SK-N-SH treated with all-trans-retinoic acid at 6 μM for 48 hours (cell line): ENCODE measurements at regions not wholly inside any gene's neighbourhood (a gene's known extent, or its start where the extent isn't known, plus 50 kb on each side); places are given as distances from the start of the nearest gene placed in this dataset.

Experiments used
- ARNTL ChIP-seq: fragments of 450-650 bp; formaldehyde crosslinking; IDR thresholded peaks from 2 replicates; pipeline ENCODE4 v1.5.0; 2020; ENCODE audit warnings: low read depth, mild to moderate bottlenecking, moderate library complexity, borderline replicate concordance
- BACH2 ChIP-seq: fragments of 250-450 bp; sonication (Bioruptor Pico); IDR thresholded peaks from 2 replicates; pipeline ENCODE4 v1.9.0; 2021; ENCODE audit warnings: mild to moderate bottlenecking, borderline replicate concordance
- CREB5 ChIP-seq: fragments of 250-450 bp; sonication (Bioruptor Pico); IDR thresholded peaks from 2 replicates; pipeline ENCODE4 v1.5.1; 2020; ENCODE audit warnings: low read depth, mild to moderate bottlenecking, moderate library complexity
- CSDC2 ChIP-seq: fragments of 250-450 bp; sonication (Bioruptor Pico); IDR thresholded peaks from 2 replicates; pipeline ENCODE4 v1.5.0; 2020; ENCODE audit warnings: mild to moderate bottlenecking, moderate library complexity
- CSRNP3 ChIP-seq: fragments of 250-450 bp; sonication (Bioruptor Pico); IDR thresholded peaks from 2 replicates; pipeline ENCODE4 v1.5.1; 2021; ENCODE audit warnings: mild to moderate bottlenecking, moderate library complexity
- ESRRG ChIP-seq: fragments of 250-450 bp; sonication (Bioruptor Pico); IDR thresholded peaks from 2 replicates; pipeline ENCODE4 v1.6.1; 2021; ENCODE audit warnings: mild to moderate bottlenecking
- GLIS3 ChIP-seq: fragments of 250-450 bp; sonication (Bioruptor Pico); IDR thresholded peaks from 2 replicates; pipeline ENCODE4 v1.5.0; 2020; ENCODE audit warnings: mild to moderate bottlenecking, moderate library complexity
- PATZ1 ChIP-seq: fragments of 250-450 bp; sonication (Bioruptor Pico); IDR thresholded peaks from 2 replicates; pipeline ENCODE4 v1.8.0; 2020; ENCODE audit warnings: mild to moderate bottlenecking, moderate library complexity, borderline replicate concordance
- POU6F1 ChIP-seq: fragments of 250-450 bp; sonication (Bioruptor Pico); IDR thresholded peaks from 2 replicates; pipeline ENCODE4 v1.8.0; 2021; ENCODE audit warnings: low read depth, mild to moderate bottlenecking, moderate library complexity, borderline replicate concordance
- RARB ChIP-seq: fragments of 250-450 bp; sonication (Bioruptor Pico); IDR thresholded peaks from 2 replicates; pipeline ENCODE4 v1.8.0; 2021; ENCODE audit warnings: mild to moderate bottlenecking, moderate library complexity
- TCF4 ChIP-seq: fragments of 250-450 bp; sonication (Bioruptor Pico); IDR thresholded peaks from 2 replicates; pipeline ENCODE4 v1.8.0; 2021; ENCODE audit warnings: mild to moderate bottlenecking, moderate library complexity, borderline replicate concordance
- ZC3H10 ChIP-seq: fragments of 250-450 bp; sonication (Bioruptor Pico); IDR thresholded peaks from 2 replicates; pipeline ENCODE4 v1.5.1; 2021; ENCODE audit warnings: mild to moderate bottlenecking, moderate library complexity
- ZNF565 ChIP-seq: fragments of 450-650 bp; formaldehyde crosslinking; conservative IDR thresholded peaks from 2 replicates; pipeline ENCODE4 v1.5.0; 2020; ENCODE audit warnings: low read depth, mild to moderate bottlenecking, moderate library complexity
- ZNF70 ChIP-seq: fragments of 450-650 bp; formaldehyde crosslinking; IDR thresholded peaks from 2 replicates; pipeline ENCODE4 v1.5.0; 2020; ENCODE audit warnings: mild to moderate bottlenecking, moderate library complexity

GRCh38 chr12:81963026-81963425 lies 203.9 kb upstream of the PPFIA2 start:
- TF ChIP-seq ZNF70 (CRISPR knock-in tag): no peak
- no peak for TF ChIP-seq ESRRG (CRISPR knock-in tag)
- TF ChIP-seq CREB5 (CRISPR knock-in tag): no peak
- no peak for TF ChIP-seq RARB (CRISPR knock-in tag)
- TF ChIP-seq PATZ1 (CRISPR knock-in tag): no peak
- TF ChIP-seq ZNF565: no peak
- TF ChIP-seq ZC3H10 (CRISPR knock-in tag): no peak
- TF ChIP-seq TCF4: no peak
- TF ChIP-seq GLIS3 (CRISPR knock-in tag): no peak
- no peak for TF ChIP-seq ARNTL
- TF ChIP-seq BACH2: no peak
- TF ChIP-seq CSRNP3 (CRISPR knock-in tag): no peak
- TF ChIP-seq POU6F1 (CRISPR knock-in tag): no peak
- TF ChIP-seq CSDC2 (CRISPR knock-in tag): no peak
